Sigmoid colon (tissue), 6 donors: ENCODE measurements at regions not wholly inside any gene's neighbourhood (a gene's known extent, or its start where the extent isn't known, plus 50 kb on each side); places are given as distances from the start of the nearest gene placed in this dataset.

Source experiments
- DNase-seq: peaks from one replicate; pipeline ENCODE4 v3.0.0-alpha.2; 2019
- H3K27ac ChIP-seq, 4 donors: fragments of 200-600 bp; sonication (generic); one replicate each; pipeline ENCODE4 v1.5.1; 2016 to 2019; ENCODE audit warnings: mild to moderate bottlenecking in 1 of 4
- H3K27me3 ChIP-seq, 3 donors: fragments of 200-600 bp; sonication (generic); one replicate each; pipeline ENCODE4 v1.5.1; 2019; ENCODE audit warnings: mild to moderate bottlenecking in 1 of 3
- H3K36me3 ChIP-seq, 4 donors: fragments of 200-600 bp; sonication (generic); one replicate each; pipeline ENCODE4 v1.5.1; 2016 to 2019
- H3K4me1 ChIP-seq, 4 donors: fragments of 200-600 bp; sonication (generic); one replicate each; pipeline ENCODE4 v1.5.1; 2017 to 2019
- H3K4me3 ChIP-seq, 4 donors: fragments of 200-600 bp; sonication (generic); one replicate each; pipeline ENCODE4 v1.5.1; 2017 to 2019; ENCODE audit warnings: mild to moderate bottlenecking in 2 of 4, moderate library complexity in 1 of 4
- H3K9me3 ChIP-seq, 4 donors: fragments of 200-600 bp in 3 of 4; sonication (generic) in 3 of 4; one replicate each; pipeline versions ENCODE4 v1.5.1 to v1.6.1; 2013 to 2019
- CTCF ChIP-seq, 4 experiments: fragments of 450-650 bp in 3 of 4; fragments of 200-600 bp in 1 of 4; IDR thresholded peaks; one replicate each; pipeline ENCODE4 v1.5.1; 2016 to 2019; ENCODE audit warnings: antibody characterized with exemption in 4 of 4, mild to moderate bottlenecking in 3 of 4, moderate library complexity in 2 of 4
- EP300 ChIP-seq, 4 donors: sonication (generic); formaldehyde crosslinking; IDR thresholded peaks; one replicate each; pipeline ENCODE4 v1.6.1; 2017; ENCODE audit warnings: antibody characterized with exemption in 4 of 4
- POLR2A ChIP-seq, 2 donors: fragments of 450-650 bp; IDR thresholded peaks; one replicate each; pipeline ENCODE4 v1.6.1; 2016; ENCODE audit warnings: antibody characterized with exemption in 2 of 2, mild to moderate bottlenecking in 2 of 2, moderate library complexity in 2 of 2
- POLR2AphosphoS5 ChIP-seq, 4 donors: sonication (generic); formaldehyde crosslinking; IDR thresholded peaks; one replicate each; pipeline ENCODE4 v1.6.1; 2017; ENCODE audit warnings: antibody characterized with exemption in 4 of 4
- WGBS, 2 donors: extraction: QIAGEN DNeasy Blood & Tissue Kit; methylation state at CpG; one replicate each; pipeline ENCODE4 v1.1.7; 2013; 5-methylcytosine and 5-hydroxymethylcytosine counted together
- intact Hi-C: fragments of 100-400 bp; cut with DNase I; formaldehyde crosslinking; loops from one replicate; pipeline ENCODE4 v1.15.1; 2023
- donor health status: healthy with polysubstance abuse.
- donor health status: healthy.

GRCh38 chr12:114232187-114232586 lies 173.8 kb downstream of the TBX5 start:
- H3K27me3 ChIP-seq: peaks cover 0 to 27% (median 0%) of the 10 kb centered on the region in 3 donors
- H3K36me3 ChIP-seq: no peaks in the 10 kb centered on the region
- intact Hi-C loops: no loop called here
- no peaks in the 10 kb centered on the region for H3K9me3 ChIP-seq
- H3K27ac ChIP-seq: no peak overlapping the region
- no peak overlapping the region for H3K4me3 ChIP-seq
- TF ChIP-seq POLR2AphosphoS5 (IDR thresholded peaks at IDR 0.05) (no peak), CTCF (IDR thresholded peaks at IDR 0.05) (no peak), POLR2A (IDR thresholded peaks at IDR 0.05) (no peak), EP300 (IDR thresholded peaks at IDR 0.05) (no peak)
- 97 to 98% methylated on average over 2 of the region's 2 CpGs for WGBS, 2 donors
- H3K4me1 ChIP-seq: no peaks in the 10 kb centered on the region
- no peak for DNase-seq

GRCh38 chr12:114229150-114229549 lies 176.8 kb downstream of the TBX5 start:
- WGBS, 2 donors: 59 to 72% methylated on average over 1 of the region's 1 CpG

GRCh38 chr12:114226241-114226928 lies 179.6 kb downstream of the TBX5 start:
- H3K4me3 ChIP-seq: no peak overlapping the region
- no peak for TF ChIP-seq EP300 (IDR thresholded peaks at IDR 0.05)
- TF ChIP-seq POLR2AphosphoS5 (IDR thresholded peaks at IDR 0.05): no peak
- no peak for TF ChIP-seq POLR2A (IDR thresholded peaks at IDR 0.05)
- no peak for TF ChIP-seq CTCF (IDR thresholded peaks at IDR 0.05)
- DNase-seq: no peak
- H3K4me1 ChIP-seq: no peaks in the 10 kb centered on the region
- no peaks in the 10 kb centered on the region for H3K36me3 ChIP-seq
- no peak overlapping the region for H3K27ac ChIP-seq
- intact Hi-C loops: no loop called here
- peaks cover 0 to 50% (median 8%) of the 10 kb centered on the region in 3 donors for H3K27me3 ChIP-seq
- 59 to 60% methylated on average over 10 of the region's 10 CpGs for WGBS, 2 donors
- no peaks in the 10 kb centered on the region for H3K9me3 ChIP-seq

More at GRCh38 chr12:114229150-114229549, 176.8 kb downstream of the TBX5 start:
- H3K4me3 ChIP-seq: no peak overlapping the region
- no peaks in the 10 kb centered on the region for H3K9me3 ChIP-seq
- no peaks in the 10 kb centered on the region for H3K36me3 ChIP-seq
- H3K27ac ChIP-seq: no peak overlapping the region
- TF ChIP-seq CTCF (IDR thresholded peaks at IDR 0.05) (no peak), POLR2A (IDR thresholded peaks at IDR 0.05) (no peak), EP300 (IDR thresholded peaks at IDR 0.05) (no peak), POLR2AphosphoS5 (IDR thresholded peaks at IDR 0.05) (no peak)
- H3K27me3 ChIP-seq: peaks cover 0 to 37% (median 8%) of the 10 kb centered on the region in 3 donors
- DNase-seq: no peak
- intact Hi-C loops: no loop called here
- no peaks in the 10 kb centered on the region for H3K4me1 ChIP-seq

- Histone ChIP-seq H3K36me3 (no peaks in the 10 kb centered on the region), H3K4me1 (no peaks in the 10 kb centered on the region), H3K27me3 (peaks cover 0 to 54% (median 8%) of the 10 kb centered on the region in 3 donors), H3K27ac (no peak overlapping the region), H3K9me3 (no peaks in the 10 kb centered on the region), H3K4me3 (no peak overlapping the region)
- intact Hi-C loops: no loop called here
- TF ChIP-seq EP300 (IDR thresholded peaks at IDR 0.05): no peak
- no peak for TF ChIP-seq CTCF (IDR thresholded peaks at IDR 0.05)
- no peak for TF ChIP-seq POLR2A (IDR thresholded peaks at IDR 0.05)
- no peak for DNase-seq
These were observed 183.8 kb downstream of the TBX5 start for GRCh38 chr12:114221957-114222630.
